LNCaP clone FGC (cell line): ENCODE measurements at regions not wholly inside any gene's neighbourhood (a gene's known extent, or its start where the extent isn't known, plus 50 kb on each side); places are given as distances from the start of the nearest gene placed in this dataset.

ENCODE experiments used
- DNase-seq: peaks from one replicate; pipeline ENCODE4 v3.0.0-alpha.2; 2011; ENCODE audit warnings: low read depth
- H3K4me3 ChIP-seq: 2 replicates; pipeline ENCODE4 v1.5.1; 2011; ENCODE audit warnings: mild to moderate bottlenecking, low read depth, low read length, control low read depth
- TF ChIP-seq, protein P1 (sequence below): IDR thresholded peaks from 2 replicates; pipeline ENCODE4 v1.5.1; 2012; ENCODE audit warnings: mild to moderate bottlenecking; ENCODE audit not compliant: control insufficient read depth, insufficient read depth; ENCODE audit errors: extremely low read depth

DNA sequence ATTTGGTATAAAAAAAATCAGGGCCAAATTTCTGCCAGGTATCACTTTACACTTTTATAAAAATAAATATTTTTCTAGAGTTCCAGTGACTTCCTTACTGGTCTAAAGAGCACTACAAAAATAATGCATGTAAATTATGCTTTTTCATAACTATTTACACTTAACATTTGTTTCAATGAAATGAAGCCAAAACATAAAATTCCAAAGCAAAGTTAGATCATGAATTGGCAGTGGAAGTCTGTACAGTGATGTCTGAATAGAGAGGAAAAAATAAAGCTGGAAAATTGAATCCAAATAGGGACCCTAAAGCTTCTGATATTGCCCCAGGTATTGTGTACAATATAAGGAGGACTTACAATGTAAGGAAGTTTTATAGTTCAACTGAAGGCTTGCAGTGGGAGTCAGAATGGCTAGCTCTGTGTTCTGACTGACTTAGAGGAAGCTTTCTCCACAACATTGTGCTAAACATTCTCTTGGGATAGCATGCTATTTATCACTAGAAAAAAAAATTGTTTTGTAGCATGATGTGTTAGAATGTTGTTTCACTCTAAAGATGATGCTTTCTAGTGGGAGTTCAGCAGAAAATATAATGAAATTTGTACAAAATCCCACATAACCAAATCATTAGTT is 288.2 kb upstream of the UGT8 start:
- TF ChIP-seq, protein P1, sequence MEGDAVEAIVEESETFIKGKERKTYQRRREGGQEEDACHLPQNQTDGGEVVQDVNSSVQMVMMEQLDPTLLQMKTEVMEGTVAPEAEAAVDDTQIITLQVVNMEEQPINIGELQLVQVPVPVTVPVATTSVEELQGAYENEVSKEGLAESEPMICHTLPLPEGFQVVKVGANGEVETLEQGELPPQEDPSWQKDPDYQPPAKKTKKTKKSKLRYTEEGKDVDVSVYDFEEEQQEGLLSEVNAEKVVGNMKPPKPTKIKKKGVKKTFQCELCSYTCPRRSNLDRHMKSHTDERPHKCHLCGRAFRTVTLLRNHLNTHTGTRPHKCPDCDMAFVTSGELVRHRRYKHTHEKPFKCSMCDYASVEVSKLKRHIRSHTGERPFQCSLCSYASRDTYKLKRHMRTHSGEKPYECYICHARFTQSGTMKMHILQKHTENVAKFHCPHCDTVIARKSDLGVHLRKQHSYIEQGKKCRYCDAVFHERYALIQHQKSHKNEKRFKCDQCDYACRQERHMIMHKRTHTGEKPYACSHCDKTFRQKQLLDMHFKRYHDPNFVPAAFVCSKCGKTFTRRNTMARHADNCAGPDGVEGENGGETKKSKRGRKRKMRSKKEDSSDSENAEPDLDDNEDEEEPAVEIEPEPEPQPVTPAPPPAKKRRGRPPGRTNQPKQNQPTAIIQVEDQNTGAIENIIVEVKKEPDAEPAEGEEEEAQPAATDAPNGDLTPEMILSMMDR, result no peak
- H3K4me3 ChIP-seq, result no peak overlapping the region

DNA sequence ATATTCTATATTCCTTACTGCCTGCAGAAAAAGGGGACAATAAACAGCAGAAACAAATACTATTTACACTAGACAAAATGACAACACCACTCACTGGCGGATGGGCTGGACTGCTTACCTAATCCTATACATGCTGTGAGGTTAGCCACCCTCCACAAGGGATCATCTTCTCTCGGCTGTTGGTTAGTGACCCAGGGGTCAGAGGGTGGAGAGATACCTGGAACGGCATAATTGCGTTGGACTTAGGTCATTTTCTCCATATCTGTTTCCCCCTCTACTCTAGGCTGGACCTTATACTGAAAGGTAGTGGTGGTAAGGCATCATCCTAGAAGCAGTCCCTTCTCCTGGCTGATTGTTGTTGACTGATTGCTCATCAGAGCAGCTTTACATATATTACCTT is 286.8 kb upstream of the UGT8 start:
- no peak for DNase-seq
- TF ChIP-seq, protein P1, result no peak

More for the DNA sequence above, 288.2 kb upstream of the UGT8 start:
- DNase-seq, result no peak

DNA sequence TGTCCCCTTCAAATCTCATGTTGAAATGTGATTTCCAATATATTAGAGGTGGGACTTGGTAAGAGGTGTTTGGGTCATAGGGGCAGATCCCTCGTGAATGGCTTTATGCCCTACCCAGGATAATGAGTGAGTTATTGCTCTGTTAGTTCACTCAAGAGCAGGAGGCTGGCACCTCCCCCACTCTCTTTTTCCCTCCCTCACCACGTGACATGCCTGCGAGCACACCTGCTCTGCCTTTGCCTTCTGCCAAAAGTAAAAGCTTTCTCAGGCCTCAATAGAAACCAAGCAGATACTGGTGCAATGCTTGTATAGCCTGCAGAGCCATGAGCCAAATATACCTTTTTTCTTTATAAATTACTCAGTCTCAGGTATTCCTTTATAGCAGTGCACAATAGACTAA is 286.3 kb upstream of the UGT8 start:
- H3K4me3 ChIP-seq, result no peak overlapping the region
- no peak for DNase-seq
- TF ChIP-seq, protein P1, result no peak

More for the DNA sequence above, 286.8 kb upstream of the UGT8 start:
- no peak overlapping the region for H3K4me3 ChIP-seq

DNA sequence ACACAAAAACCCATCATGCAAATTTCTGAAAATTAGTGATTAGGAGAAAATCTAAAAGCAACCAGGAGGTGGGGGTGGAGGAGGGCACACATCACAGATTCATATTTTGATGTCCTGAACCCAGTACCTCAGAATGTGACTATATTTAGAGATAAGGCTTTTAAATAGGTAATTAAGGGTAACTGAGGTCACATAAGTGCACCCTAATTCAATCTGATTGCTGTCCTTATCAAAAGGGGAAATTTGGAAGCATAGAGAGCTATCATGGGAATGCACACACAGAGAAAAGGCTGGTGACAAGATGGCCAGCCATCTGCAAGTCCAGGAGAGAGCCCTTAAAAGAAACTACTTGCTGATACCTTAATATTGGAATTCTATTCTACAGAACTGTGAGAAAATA is 281.8 kb upstream of the UGT8 start:
- no peak for DNase-seq
- TF ChIP-seq, protein P1, result no peak

DNA sequence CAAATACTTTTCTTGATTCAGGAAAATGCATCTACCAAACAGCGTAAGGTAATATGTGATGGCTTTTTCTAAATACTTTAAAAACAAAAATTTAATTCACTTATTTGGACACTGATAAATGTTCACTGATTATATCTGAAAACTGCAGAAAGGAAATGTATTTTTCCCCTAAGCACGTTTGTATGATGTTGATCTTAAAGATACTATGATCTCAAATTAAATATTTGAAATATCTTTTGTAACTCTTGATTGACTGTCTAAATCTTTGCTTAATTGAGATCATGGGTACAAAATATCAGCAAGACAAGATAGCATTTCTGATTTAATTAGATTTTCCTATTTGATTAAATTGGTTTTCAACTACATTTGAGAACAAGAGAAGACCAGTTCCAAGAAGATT is 281.0 kb upstream of the UGT8 start:
- DNase-seq, result no peak
- H3K4me3 ChIP-seq, result no peak overlapping the region
- TF ChIP-seq, protein P1, result no peak

More for the DNA sequence above, 281.8 kb upstream of the UGT8 start:
- no peak overlapping the region for H3K4me3 ChIP-seq

DNA sequence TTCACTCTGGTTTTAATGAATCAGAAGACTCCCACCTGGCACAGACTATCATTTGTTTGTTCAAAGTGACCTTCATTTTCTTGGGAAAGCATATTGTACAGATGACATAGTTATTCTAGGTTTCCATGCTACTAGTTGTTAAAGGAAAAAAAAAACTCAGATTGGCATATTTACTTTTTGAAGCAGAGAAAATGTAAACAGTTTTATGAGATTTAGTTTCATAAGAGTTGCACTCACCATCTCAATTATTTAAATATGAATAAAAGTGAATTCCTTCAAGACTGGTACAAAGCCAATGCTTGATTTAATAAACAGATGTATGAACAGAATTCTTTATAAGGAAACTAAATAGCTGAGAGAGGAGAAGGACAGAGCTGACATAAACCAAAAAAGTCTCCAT is 280.3 kb upstream of the UGT8 start:
- TF ChIP-seq, protein P1, result no peak
- H3K4me3 ChIP-seq, result 0 out of 2 replicates have a peak overlapping the region, but pooled peaks have one; percentile 2
- DNase-seq, result peak; percentile 67

DNA sequence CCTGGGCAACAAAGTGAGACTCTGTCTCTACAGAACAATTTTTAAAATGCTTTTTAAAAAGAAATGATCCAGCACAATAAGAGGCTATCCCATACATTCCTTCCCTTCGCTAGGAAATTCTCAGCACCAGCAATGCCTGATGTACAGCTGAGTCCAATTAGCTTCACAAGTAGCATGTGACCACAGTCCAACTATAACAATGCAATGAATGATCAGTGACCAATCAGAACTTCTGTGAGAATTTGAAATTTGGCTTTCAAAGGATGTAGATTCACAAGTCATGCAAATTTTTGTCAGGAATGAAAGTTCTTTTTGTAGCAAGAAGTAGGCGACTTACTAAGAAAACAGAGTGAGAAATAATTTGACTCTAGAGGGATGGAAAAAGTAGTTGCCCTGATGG is 278.5 kb upstream of the UGT8 start:
- DNase-seq, result no peak
- TF ChIP-seq, protein P1, result no peak
- no peak overlapping the region for H3K4me3 ChIP-seq
